ENCODE measurements at regions not wholly inside any gene's neighbourhood (a gene's known extent, or its start where the extent isn't known, plus 50 kb on each side); places are given as distances from the start of the nearest gene placed in this dataset.

GRCh38 chr7:28296571-28297483 lies 115.5 kb upstream of the CREB5 start:
- peak; percentile 62 for DNase-seq

DNA sequence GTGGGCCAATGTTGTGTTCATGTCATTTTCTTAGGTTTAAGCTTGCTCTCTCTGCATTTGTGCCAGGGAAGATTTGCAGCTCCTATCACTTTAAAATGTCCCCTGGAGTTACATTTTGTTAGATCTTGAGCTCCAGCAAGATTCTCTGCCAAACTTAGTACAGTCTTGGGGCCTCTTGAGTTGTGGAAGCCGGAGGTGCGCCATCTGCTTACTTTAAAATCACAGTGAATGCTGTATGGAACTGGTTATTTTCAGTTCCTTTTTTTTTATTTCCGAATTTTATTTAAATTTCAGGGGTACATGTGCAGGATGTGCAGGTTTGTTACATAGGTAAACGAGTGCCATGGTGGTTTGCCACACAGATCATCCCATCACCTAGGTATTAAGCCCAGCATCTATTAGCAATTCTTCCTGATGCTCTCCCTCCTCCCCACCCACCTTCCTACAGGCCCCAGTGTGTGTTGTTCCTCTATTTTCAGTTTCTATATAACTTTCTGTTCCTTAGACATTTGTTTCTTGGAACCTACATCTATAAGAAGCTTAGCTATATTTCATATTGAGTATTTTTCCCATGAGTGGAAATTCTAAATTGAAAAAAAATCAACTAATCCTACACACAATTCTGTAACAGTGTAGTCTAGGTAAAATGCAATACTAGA lies 114.4 kb upstream of the CREB5 start:
- DNase-seq, result no peak

DNA sequence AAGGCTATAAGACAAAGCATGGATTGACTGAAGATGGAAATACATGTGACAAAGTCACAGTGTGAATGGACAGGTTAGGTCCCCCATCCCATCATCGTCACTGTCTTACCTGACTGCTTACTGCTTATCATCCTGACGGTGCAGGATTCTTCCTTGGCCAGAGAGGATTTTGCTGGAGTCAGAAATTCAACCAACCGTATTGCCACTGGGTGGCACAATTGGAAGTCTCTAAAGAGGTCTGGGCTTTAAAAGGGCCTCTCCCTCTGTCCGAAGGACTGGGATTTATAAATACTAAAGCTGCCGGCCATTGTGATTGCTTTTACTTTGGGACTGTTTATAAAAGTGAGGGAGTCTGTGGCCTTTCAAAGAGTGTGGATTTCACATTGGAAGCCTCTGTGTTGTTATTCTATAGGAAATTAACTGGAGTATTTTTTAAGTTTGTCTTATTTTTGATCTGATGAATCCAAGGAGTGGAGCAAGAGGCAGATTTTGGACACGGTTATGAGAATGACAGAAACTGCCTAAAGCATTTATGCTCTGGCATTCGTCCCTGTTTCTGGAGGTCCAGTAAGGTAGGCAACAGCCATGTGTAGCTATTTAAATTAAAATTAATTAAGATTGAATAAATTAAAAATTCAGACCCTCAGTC lies 113.3 kb upstream of the CREB5 start:
- peak; percentile 67 for DNase-seq

GRCh38 chr7:28299556-28299955 lies 112.8 kb upstream of the CREB5 start:
- DNase-seq, result no peak

DNA sequence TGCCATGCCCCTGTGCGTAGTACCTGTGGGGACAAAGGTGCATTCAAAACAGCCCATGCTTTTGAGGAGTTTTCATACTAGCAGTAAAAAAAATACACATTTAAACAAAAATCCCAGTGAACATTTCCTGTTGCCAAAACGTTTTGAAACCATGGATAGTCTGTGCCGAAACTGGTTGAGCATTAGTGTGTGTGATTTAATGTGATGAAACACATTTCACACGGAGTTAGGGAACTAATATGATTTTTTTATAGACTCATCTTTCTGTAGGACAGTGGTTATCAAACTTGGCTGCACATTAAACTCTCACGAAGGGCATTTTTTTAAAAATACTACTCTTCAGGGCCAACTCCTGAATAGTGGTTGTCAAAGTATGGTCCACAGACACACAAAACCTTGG lies 111.8 kb upstream of the CREB5 start:
- no peak for DNase-seq

DNA sequence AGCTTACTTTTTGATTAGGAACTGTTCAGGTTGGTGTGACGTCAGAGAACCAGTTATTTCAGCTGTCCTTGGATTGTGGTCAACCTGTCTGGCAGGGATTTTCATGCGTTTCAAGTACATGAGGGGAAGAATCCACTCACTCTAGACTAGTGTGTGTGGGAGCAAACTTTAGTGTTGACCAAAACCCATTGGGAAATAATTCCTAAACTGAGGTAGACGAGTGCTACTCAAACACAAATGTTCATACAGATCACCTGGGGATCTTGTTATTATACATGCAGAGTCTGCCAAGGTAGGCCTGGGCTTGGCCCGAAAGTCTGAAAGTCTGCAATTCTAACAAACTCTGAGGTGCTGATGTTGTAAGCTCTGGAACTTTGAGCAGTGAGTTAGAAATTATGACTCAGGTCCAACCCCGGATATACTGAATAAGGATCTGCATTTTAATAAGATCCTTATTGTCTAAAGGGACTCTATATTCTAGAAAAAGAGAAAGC lies 111.1 kb upstream of the CREB5 start:
- peak; percentile 22 for DNase-seq

GRCh38 chr7:28304290-28304689 lies 108.0 kb upstream of the CREB5 start:
- no peak for DNase-seq

DNA sequence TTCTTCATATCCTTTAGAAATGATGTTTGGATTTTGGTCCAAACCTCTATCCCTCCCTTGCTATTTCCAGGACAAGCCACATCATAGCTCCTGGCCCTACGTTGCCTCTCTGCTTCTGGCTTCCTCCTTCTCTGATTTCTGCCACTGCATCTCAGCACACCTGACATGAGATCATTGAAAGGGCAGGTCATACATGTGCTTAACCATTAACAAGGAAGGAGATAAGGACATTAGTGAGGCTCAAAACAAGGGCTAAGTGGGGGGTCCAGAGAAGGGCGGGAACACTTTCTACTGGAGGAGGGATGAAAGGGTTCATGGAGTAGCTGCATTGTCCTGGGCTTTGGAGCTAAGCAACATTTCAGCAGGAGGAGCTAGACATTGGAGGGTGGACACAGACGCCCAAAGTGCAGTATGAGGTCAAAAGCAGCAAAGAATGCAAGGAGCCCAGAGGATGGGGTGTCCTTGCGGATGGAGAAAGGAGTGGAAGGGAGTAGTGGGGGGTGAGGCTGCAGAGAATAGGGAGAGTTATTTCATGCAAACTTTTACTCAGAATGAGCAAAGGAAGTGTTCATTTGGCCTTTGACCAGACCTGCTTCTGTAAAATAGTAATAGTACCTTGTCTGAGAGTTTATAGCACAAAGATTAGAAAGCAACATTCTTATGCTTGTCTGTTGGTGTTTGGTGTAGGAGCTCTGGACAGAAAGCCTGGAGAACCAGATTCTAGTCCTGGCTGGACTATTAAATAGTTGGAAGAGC lies 102.4 kb upstream of the CREB5 start:
- no peak for DNase-seq

GRCh38 chr7:28310460-28310848 lies 101.9 kb upstream of the CREB5 start:
- DNase-seq, result no peak

- DNase-seq, result no peak
Observed at GRCh38 chr7:28311670-28312069, 100.6 kb upstream of the CREB5 start.

- DNase-seq, result no peak
Observed at GRCh38 chr7:28312948-28313347, 99.4 kb upstream of the CREB5 start.

GRCh38 chr7:28314841-28315240 lies 97.5 kb upstream of the CREB5 start:
- no peak for DNase-seq

DNA sequence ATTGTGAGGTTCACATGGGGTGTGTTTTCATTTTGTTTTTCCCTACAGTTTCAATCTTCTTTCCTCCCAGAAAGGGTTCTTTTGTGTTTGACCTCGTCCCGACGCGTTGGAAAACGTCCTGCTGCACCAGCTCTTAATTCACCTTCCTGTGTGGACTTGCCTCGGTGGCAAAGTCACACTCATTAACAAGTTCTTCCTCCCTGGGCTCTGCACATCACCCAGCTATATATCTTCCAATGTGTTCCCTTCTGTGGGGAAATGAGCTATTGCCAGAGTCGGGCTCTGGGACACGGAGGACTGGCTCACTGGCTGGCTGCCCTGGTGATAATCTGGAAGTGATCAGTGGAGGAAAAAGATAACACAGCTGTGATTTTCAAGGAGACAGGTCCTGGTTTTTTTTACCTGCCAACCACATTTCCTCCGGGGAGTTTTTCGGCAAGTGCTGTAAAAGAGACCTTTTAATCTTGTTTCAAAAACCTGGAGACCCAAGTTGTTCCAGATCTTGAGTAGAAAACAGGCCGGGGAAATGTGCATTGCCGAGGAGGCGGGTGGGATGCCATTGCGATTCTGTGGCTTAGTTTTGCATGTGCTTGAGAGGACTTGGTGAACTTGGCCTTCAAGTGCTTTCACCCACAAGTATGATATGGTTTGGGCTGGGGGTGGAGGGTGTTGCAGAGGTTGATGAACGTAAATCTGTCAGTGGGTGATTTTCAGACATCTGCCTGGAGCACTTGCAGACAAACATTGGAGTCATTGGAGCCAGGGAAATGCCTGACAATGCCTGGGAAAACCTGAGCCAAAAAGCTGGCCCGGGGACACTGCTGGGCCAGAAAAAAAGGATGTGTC lies 96.5 kb upstream of the CREB5 start:
- peak; percentile 80 for DNase-seq

- peak; percentile 57 for DNase-seq
Observed at GRCh38 chr7:28316489-28316888, 95.8 kb upstream of the CREB5 start.

DNA sequence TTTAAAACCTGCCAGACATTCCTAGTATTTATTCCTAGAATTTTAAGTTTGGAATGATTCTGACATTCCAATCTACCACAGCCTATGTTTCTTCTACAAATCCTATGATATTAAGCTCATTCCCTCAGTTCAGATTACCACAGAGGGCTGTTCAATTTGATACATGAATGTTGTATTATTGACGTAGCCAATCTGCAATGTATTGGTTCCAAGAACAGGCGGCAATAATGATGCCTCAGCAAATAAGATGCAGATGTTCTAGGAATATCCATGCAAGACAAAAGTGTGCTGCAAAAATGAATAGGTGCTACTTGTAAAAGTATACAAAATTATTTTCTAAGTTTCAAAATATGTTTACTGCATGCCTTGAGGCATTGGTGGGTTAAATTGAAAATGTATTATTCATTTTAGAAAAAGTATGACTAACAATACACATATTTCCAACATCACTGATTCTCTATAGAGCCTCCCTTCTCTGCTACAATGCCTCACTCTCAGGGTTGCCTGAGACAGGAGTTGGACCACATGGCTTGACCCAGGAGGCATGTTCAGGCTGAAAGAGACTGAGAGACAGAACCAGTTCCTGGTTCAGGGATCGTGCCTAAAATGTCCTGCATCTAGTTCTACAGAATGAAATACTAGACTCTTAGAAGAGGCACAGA lies 94.1 kb upstream of the CREB5 start:
- DNase-seq, result peak; percentile 36

- DNase-seq, result no peak
Observed at GRCh38 chr7:28323833-28324232, 88.5 kb upstream of the CREB5 start.

DNA sequence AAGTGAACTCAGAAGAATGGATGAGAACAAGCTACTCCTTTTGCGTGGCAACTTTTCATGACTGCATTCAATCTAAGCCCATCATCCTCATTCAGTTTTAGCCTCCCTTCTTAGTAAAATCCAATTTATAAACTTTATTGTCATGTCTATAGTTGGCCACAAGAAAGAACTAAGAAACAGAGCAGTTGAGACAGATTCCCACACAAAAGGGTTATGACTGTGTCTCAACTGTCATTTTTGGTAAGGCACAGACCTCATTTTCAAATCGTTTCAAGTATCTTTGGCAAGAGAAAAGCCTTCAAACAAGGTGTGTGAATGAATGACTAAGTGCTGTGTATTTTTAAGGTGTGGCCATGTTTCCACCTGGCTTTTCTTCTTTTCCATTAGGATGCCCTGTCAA lies 84.2 kb upstream of the CREB5 start:
- no peak for DNase-seq

DNA sequence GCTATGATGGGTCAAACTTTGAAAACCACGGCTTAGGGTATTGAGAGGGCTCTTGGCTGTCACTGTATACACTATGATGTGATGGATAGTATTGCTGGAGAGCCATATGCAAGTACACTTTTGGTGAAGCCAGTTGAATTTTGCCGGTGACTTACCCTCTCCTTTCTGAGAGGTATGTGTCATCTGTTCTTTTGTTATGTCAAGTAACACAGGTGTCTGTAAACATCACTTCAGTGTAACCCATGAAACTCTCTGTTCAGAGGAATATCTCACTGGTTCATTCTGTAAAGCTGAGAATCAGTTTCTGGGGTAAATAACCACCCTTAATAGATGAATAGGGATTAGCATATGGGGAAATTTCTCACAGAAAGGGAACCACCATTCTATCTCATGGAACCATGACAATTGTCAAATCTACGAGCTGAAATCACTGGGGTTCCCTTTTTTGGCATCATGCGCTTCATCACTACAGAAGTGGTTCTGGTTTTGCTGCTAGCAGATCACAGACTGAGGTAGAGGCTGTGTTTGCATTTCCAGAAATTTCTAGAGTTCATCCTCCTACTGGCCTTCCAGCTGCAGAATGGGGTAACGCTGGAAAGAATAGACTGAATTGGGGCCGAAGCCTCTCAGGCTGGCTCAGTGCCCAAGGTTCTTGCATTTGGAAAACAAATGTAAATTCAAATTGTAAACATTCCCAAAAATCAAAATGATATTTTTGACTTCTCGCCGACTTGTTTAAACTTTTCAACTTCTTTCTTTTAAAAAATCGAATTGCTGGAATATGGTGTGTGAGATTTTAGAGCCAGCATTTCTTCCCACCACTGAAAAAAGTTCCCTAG lies 83.3 kb upstream of the CREB5 start:
- no peak for DNase-seq

DNA sequence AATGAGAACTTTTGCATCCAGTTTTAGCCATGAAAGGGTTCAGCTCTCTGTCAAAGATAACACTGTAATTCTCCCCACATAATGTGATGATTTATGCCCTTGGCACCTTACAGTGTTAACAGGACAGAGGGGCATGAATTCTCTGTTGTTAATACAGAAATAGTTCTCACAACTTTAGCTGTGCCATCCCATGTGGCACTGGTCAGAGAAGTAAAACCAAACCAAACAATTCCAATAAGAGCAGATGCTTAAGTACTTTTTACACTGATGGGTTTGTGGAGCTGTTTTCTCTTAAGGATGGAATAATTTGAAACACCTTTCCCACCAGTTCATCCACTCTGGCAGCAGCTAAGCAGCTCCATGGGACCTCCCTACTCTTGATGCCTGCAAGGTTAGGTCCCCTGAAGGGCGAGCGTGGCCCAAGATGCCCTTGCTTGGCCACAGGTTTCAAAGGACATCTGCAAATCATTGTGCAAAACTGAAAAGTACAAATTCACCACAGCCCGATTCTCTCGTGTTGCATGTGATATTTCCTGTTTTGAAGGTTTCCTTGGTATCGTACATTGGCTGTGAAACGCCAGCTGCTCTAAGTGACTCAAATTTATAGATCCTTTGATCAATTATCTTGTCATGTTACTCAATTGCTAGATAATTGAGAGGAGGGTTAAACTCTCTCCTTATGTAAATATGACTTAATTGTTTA lies 82.5 kb upstream of the CREB5 start:
- peak; percentile 6 for DNase-seq

All from EL (cell line).